22Rv1 (cell line): ENCODE measurements at regions not wholly inside any gene's neighbourhood (a gene's known extent, or its start where the extent isn't known, plus 50 kb on each side); places are given as distances from the start of the nearest gene placed in this dataset.

Experiments used
- CTCF ChIP-seq: fragments of 450-650 bp; IDR thresholded peaks from 2 replicates; pipeline ENCODE4 v1.5.1; 2017; ENCODE audit warnings: mild to moderate bottlenecking
- ZFX ChIP-seq: fragments of 450-650 bp; IDR thresholded peaks from 2 replicates; pipeline ENCODE4 v1.6.1; 2017; ENCODE audit warnings: antibody characterized with exemption, borderline replicate concordance

- no peak for TF ChIP-seq CTCF
- TF ChIP-seq ZFX: no peak
Measured at GRCh38 chr2:8317418-8317817, 364.4 kb upstream of the ID2 start.
